Colonic mucosa (tissue), 4 donors: ENCODE measurements at regions not wholly inside any gene's neighbourhood (a gene's known extent, or its start where the extent isn't known, plus 50 kb on each side); places are given as distances from the start of the nearest gene placed in this dataset.

Source experiments
- DNase-seq: peaks from one replicate; pipeline ENCODE4 v3.0.0-alpha.2; 2020
- H3K27ac ChIP-seq: fragments of 200-600 bp; one replicate; pipeline ENCODE4 v1.8.0; 2021
- H3K27me3 ChIP-seq: fragments of 200-600 bp; one replicate; pipeline ENCODE4 v1.8.0; 2021
- H3K36me3 ChIP-seq: fragments of 200-600 bp; one replicate; pipeline ENCODE4 v1.8.0; 2021
- H3K4me1 ChIP-seq: fragments of 200-600 bp; one replicate; pipeline ENCODE4 v1.8.0; 2021; ENCODE audit warnings: mild to moderate bottlenecking
- H3K4me3 ChIP-seq: fragments of 200-600 bp; one replicate; pipeline ENCODE4 v1.8.0; 2021
- H3K9ac ChIP-seq, 2 donors: one replicate each; pipeline ENCODE4 v1.7.0; 2013; ENCODE audit warnings: control low read depth in 2 of 2, low read depth in 2 of 2, low read length in 2 of 2
- H3K9me3 ChIP-seq: fragments of 200-600 bp; one replicate; pipeline ENCODE4 v1.8.0; 2021
- CTCF ChIP-seq: fragments of 200-600 bp; IDR thresholded peaks from one replicate; pipeline ENCODE4 v1.8.0; 2022; ENCODE audit warnings: antibody characterized with exemption, mild to moderate bottlenecking
- intact Hi-C: fragments of 100-400 bp; cut with DNase I; formaldehyde crosslinking; loops from one replicate; pipeline ENCODE4 v1.14.1; 2022
- donor health status: healthy.
- donor health status: DM: no; HTN: no; CAD: no.
- donor health status: DM: no; HTN: no; CAD: no.

DNA sequence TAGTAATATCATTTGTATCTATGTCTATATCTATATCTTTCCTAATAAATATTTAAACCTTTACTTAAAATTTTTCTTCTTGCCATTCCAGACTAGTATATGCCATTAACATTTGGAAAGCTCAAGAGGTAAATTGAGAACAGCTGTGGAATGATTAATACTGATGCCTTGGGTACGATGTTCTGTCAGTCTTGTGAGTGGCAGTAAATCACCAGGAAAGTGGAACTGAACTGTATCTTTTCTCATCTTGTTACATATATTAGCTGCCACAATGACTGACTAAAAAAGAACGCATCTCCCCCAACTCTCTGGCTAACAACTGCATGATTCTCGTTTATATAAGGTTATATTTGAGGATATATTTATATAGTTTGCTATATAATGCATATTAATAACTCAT is 137.0 kb upstream of the ASCC3 start:
- Histone ChIP-seq H3K4me1 (no peaks in the 10 kb centered on the region), H3K9me3 (no peaks in the 10 kb centered on the region), H3K27me3 (no peaks in the 10 kb centered on the region), H3K36me3 (no peaks in the 10 kb centered on the region), H3K9ac (no peak overlapping the region), H3K27ac (no peak overlapping the region), H3K4me3 (no peak overlapping the region)
- DNase-seq, result no peak
- no peak for TF ChIP-seq CTCF
- intact Hi-C loops, result no loop called here

DNA sequence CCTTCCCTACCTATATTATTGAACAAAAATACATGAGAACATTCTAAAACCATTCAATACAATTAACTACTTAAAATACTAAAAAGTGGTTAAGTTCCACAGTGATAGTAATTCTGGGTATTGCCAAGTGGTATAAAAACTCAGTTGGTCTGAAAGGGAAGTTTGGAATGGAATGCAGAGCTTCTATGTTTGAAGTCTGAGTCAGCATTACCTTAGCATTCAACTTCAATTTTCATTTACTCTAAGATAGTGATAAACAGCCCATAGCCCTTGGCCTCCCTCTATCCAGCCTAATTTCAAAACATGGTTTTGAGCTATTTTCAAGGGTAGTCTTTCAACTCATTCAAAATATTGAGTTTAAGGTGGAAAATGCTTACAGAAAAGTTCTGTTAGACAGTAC is 140.4 kb upstream of the ASCC3 start:
- no peaks in the 10 kb centered on the region for H3K9me3 ChIP-seq
- no peak overlapping the region for H3K4me3 ChIP-seq
- H3K9ac ChIP-seq, result no peak overlapping the region
- H3K27ac ChIP-seq, result no peak overlapping the region
- no peak for TF ChIP-seq CTCF
- DNase-seq, result no peak
- no peaks in the 10 kb centered on the region for H3K36me3 ChIP-seq
- no peaks in the 10 kb centered on the region for H3K4me1 ChIP-seq
- intact Hi-C loops, result no loop called here
- H3K27me3 ChIP-seq, result no peaks in the 10 kb centered on the region

DNA sequence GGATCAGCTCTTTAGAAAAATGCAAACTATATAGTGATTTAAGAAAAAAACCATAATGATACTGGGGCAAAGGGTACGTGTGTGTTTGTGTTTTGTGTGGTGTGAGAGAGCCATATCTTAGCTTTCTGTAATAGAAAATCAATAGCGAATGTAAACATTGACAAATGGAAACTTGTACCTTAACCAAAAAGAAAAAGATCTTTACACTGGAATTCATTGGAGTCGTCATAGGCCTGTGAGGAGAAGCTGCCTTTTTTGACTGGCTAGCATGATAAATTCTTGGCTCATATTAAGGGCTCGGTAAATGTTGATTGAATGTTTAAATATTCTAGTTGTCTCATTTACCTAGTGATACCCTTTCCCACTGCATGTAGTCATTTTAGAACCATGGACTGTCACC is 161.8 kb upstream of the ASCC3 start:
- Histone ChIP-seq H3K4me3 (no peak overlapping the region), H3K9ac (no peak overlapping the region), H3K27me3 (no peaks in the 10 kb centered on the region), H3K4me1 (no peaks in the 10 kb centered on the region), H3K9me3 (no peaks in the 10 kb centered on the region), H3K36me3 (no peaks in the 10 kb centered on the region), H3K27ac (no peak overlapping the region)
- no peak for DNase-seq
- TF ChIP-seq CTCF, result no peak
- intact Hi-C loops, result no loop called here

DNA sequence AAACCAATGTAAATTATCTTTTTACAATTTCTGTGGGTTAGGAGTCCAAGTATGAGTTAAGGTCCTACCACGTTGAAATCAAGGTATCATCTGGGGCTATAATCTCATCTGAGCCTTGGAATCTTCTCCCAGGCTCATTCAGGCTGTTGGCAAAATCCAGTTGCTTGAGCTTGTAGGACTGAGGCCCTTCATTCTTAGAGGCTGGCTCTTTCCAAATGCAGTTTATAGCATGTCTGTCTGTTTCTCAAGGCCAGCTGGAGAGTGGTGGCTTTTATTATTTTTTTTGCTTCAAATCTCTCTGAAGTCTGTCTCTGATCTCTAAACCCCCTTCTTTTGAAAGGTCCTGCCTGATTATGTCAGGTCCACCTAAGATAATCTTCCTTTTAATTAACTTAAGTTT is 177.2 kb upstream of the ASCC3 start:
- Histone ChIP-seq H3K9me3 (no peaks in the 10 kb centered on the region), H3K4me1 (no peaks in the 10 kb centered on the region), H3K27ac (no peak overlapping the region), H3K27me3 (no peaks in the 10 kb centered on the region), H3K9ac (no peak overlapping the region), H3K4me3 (no peak overlapping the region), H3K36me3 (no peaks in the 10 kb centered on the region)
- intact Hi-C loops, result no loop called here
- no peak for TF ChIP-seq CTCF
- DNase-seq, result no peak

DNA sequence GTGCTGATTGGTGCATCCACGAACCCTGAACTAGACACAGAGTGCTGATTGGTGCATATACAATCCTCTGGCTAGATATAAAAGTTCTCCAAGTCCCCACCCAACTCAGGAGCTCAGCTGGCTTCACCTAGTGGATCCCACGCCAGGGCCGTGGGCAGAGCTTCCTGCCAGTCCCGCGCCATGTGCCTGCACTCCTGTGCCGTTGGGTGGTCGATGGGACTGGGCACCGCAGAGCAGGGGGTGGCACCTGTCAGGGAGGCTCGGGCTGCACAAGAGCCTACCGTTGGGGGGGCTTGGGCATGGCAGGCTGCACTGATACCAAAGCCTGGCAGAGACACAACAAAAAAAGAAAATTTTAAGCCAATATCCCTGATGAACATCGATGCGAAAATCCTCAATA is 185.4 kb upstream of the ASCC3 start:
- H3K4me3 ChIP-seq, result no peak overlapping the region
- no peaks in the 10 kb centered on the region for H3K27me3 ChIP-seq
- H3K36me3 ChIP-seq, result no peaks in the 10 kb centered on the region
- H3K9ac ChIP-seq, result no peak overlapping the region
- H3K9me3 ChIP-seq, result no peaks in the 10 kb centered on the region
- intact Hi-C loops, result no loop called here
- no peak for DNase-seq
- no peaks in the 10 kb centered on the region for H3K4me1 ChIP-seq
- no peak for TF ChIP-seq CTCF
- no peak overlapping the region for H3K27ac ChIP-seq

DNA sequence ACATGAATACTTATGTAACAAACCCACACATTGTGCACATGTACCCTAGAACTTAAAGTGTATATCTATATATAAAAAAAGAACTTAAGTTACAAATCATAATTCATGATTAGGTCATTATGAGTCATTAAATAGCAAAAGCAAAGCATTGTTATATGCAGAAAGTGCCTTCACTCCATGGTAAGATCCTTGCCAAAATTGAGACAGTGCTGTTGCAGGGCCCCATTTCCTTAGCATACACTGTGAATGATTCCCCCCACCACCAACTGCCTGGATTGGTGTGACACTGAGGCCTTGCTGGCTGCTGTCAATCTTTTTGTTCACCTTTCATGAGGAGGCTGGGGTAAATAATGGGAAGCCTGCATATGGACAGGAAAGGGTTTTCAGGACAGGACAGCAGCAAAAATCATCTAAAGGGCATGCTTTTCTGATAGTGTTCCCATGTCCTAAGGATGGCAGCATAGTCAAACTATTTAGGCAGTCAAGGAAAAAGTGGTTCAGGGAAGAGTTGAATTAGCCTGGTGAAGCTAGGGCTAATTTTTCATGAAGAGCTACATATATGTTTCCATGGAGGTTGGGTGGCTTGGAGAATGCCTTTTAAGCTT is 188.2 kb upstream of the ASCC3 start:
- H3K4me3 ChIP-seq, result no peak overlapping the region
- H3K9me3 ChIP-seq, result no peaks in the 10 kb centered on the region
- TF ChIP-seq CTCF, result no peak
- no peak overlapping the region for H3K27ac ChIP-seq
- DNase-seq, result no peak
- H3K36me3 ChIP-seq, result no peaks in the 10 kb centered on the region
- intact Hi-C loops, result no loop called here
- H3K4me1 ChIP-seq, result no peaks in the 10 kb centered on the region
- H3K27me3 ChIP-seq, result no peaks in the 10 kb centered on the region
- no peak overlapping the region for H3K9ac ChIP-seq
